C4-2B (cell line): ENCODE measurements at regions not wholly inside any gene's neighbourhood (a gene's known extent, or its start where the extent isn't known, plus 50 kb on each side); places are given as distances from the start of the nearest gene placed in this dataset.

Experiments
- CTCF ChIP-seq: fragments of 450-650 bp; conservative IDR thresholded peaks from 2 replicates; pipeline ENCODE4 v1.5.1; 2017; ENCODE audit warnings: mild to moderate bottlenecking
- ZFX ChIP-seq: fragments of 450-650 bp; IDR thresholded peaks from 2 replicates; pipeline ENCODE4 v1.6.1; 2017

- TF ChIP-seq CTCF, result no peak
- TF ChIP-seq ZFX, result no peak
Observed at GRCh38 chr2:173502296-173502695, 147.6 kb downstream of the CDCA7 start.
